ENCODE measurements at regions not wholly inside any gene's neighbourhood (a gene's known extent, or its start where the extent isn't known, plus 50 kb on each side); places are given as distances from the start of the nearest gene placed in this dataset.

DNA sequence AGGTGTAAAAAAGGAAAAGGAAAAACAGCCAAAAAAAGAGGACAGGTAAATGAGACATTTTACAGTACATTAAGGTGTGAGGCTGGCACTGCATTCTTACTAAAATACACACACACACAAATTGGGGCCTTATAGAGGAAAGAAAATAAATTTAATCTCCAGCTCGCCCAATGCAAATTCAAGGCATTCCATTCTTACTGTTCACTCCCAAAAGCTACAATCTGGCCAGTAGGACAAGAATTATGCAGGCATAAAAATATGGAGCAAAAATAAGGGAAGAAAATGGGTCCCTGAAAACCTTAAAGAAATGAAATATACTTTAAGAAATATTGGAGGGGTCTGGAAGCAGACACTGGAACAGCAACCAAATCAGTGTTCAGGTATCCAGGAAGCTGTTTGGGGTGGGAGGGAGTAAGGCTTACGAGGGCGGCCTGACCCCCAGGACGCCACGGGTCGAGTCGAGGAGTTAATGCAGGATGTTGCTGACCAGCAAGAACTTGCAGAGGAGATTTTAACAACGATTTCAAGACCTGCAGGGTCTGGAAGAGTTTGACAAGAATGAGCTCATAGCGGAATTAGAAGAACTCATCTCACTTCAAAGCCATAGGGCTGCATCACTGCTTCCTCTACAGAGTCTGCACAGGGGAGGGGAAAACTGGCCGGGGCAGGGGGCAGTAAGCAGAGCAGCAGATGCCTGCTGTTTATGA, 245.5 kb downstream of the TBL1XR1 start:
- Histone ChIP-seq H3K4me2 (no peak overlapping the region), H3K27me3 (no peaks in the 10 kb centered on the region), H4K20me1 (no peaks in the 10 kb centered on the region), H3K27ac (no peak overlapping the region), H3K9ac (no peak overlapping the region), H3K4me1 (peaks cover 14% of the 10 kb centered on the region), H3K4me3 (no peak overlapping the region), H3K9me3 (no peaks in the 10 kb centered on the region; the same call in 1 of the 2 replicates), H3K36me3 (no peaks in the 10 kb centered on the region)
- TF ChIP-seq Cebpa-rat (IDR thresholded peaks at IDR 0.05), result no peak

- Histone ChIP-seq H3K4me3 (no peak overlapping the region), H3K36me3 (no peaks in the 10 kb centered on the region), H3K27me3 (no peaks in the 10 kb centered on the region), H3K4me2 (no peak overlapping the region), H3K27ac (no peak overlapping the region), H4K20me1 (no peaks in the 10 kb centered on the region), H3K9ac (no peak overlapping the region), H3K9me3 (no peaks in the 10 kb centered on the region; the same call in 1 of the 2 replicates), H3K4me1 (peaks cover 14% of the 10 kb centered on the region)
- TF ChIP-seq Cebpa-rat (IDR thresholded peaks at IDR 0.05), result no peak
Measured at GRCh38 chr3:176951144-176951543, 246.1 kb downstream of the TBL1XR1 start.

- H4K20me1 ChIP-seq, result no peaks in the 10 kb centered on the region
- H3K4me1 ChIP-seq, result peaks cover 14% of the 10 kb centered on the region
- no peak overlapping the region for H3K4me2 ChIP-seq
- H3K9ac ChIP-seq, result no peak overlapping the region
- no peaks in the 10 kb centered on the region for H3K36me3 ChIP-seq
- H3K4me3 ChIP-seq, result no peak overlapping the region
- no peak for TF ChIP-seq Cebpa-rat (IDR thresholded peaks at IDR 0.05)
- no peaks in the 10 kb centered on the region; the same call in 1 of the 2 replicates for H3K9me3 ChIP-seq
- no peak overlapping the region for H3K27ac ChIP-seq
- H3K27me3 ChIP-seq, result no peaks in the 10 kb centered on the region
Measured at GRCh38 chr3:176950743-176951142, 246.5 kb downstream of the TBL1XR1 start.

- H3K4me1 ChIP-seq, result peaks cover 14% of the 10 kb centered on the region
- no peak overlapping the region for H3K27ac ChIP-seq
- H3K4me2 ChIP-seq, result peak overlapping the region; percentile 22; the same call in 1 of the 2 replicates
- no peak overlapping the region for H3K4me3 ChIP-seq
- H3K9ac ChIP-seq, result no peak overlapping the region
- H3K36me3 ChIP-seq, result no peaks in the 10 kb centered on the region
- H4K20me1 ChIP-seq, result no peaks in the 10 kb centered on the region
- no peaks in the 10 kb centered on the region; the same call in 1 of the 2 replicates for H3K9me3 ChIP-seq
- no peaks in the 10 kb centered on the region for H3K27me3 ChIP-seq
- TF ChIP-seq Cebpa-rat (IDR thresholded peaks at IDR 0.05), result no peak
Measured at GRCh38 chr3:176948151-176948550, 249.1 kb downstream of the TBL1XR1 start.

- Histone ChIP-seq H3K27ac (no peak overlapping the region), H3K4me2 (no peak overlapping the region), H3K36me3 (no peaks in the 10 kb centered on the region), H4K20me1 (no peaks in the 10 kb centered on the region), H3K4me1 (peaks cover 30% of the 10 kb centered on the region), H3K27me3 (no peaks in the 10 kb centered on the region), H3K9ac (no peak overlapping the region), H3K9me3 (no peaks in the 10 kb centered on the region; the same call in 1 of the 2 replicates), H3K4me3 (no peak overlapping the region)
- TF ChIP-seq Cebpa-rat (IDR thresholded peaks at IDR 0.05), result no peak
Measured at GRCh38 chr3:176946202-176946601, 251.1 kb downstream of the TBL1XR1 start.

GRCh38 chr3:176942305-176942704, 255.0 kb downstream of the TBL1XR1 start:
- no peak overlapping the region for H3K4me3 ChIP-seq

DNA sequence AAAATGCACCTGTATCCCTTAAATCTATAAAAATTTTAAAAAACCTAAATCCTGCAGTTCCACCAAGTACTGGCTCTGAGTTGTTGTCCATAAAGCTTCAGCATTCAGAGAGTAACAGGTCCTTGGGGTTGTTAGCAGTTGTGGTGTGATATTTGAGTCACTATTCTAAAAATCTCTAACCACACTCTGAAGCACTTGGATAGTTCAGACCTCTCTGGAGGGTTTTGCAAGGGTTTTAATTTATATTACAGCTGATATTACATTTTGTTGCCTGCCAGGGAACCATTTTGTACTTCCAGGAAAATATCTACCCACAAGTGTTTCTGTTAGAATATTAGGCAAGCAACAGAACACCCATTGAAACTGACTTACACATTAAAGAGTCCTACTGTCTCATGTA, 255.6 kb downstream of the TBL1XR1 start:
- Histone ChIP-seq H3K4me1 (peaks cover 19% of the 10 kb centered on the region), H3K36me3 (no peaks in the 10 kb centered on the region), H3K9ac (no peak overlapping the region), H3K27ac (no peak overlapping the region; the same call in 1 of the 2 replicates), H3K4me3 (no peak overlapping the region), H3K9me3 (no peaks in the 10 kb centered on the region), H4K20me1 (no peaks in the 10 kb centered on the region), H3K27me3 (no peaks in the 10 kb centered on the region), H3K4me2 (peak overlapping the region; percentile 40)
- no peak for TF ChIP-seq Cebpa-rat (IDR thresholded peaks at IDR 0.05)

More at GRCh38 chr3:176942305-176942704, 255.0 kb downstream of the TBL1XR1 start:
- H3K36me3 ChIP-seq, result no peaks in the 10 kb centered on the region
- no peak overlapping the region for H3K9ac ChIP-seq
- TF ChIP-seq Cebpa-rat (IDR thresholded peaks at IDR 0.05), result no peak
- H3K4me1 ChIP-seq, result peaks cover 23% of the 10 kb centered on the region
- no peaks in the 10 kb centered on the region for H4K20me1 ChIP-seq
- H3K4me2 ChIP-seq, result peak overlapping the region; percentile 40
- no peaks in the 10 kb centered on the region for H3K27me3 ChIP-seq
- H3K27ac ChIP-seq, result no peak overlapping the region
- H3K9me3 ChIP-seq, result no peaks in the 10 kb centered on the region

DNA sequence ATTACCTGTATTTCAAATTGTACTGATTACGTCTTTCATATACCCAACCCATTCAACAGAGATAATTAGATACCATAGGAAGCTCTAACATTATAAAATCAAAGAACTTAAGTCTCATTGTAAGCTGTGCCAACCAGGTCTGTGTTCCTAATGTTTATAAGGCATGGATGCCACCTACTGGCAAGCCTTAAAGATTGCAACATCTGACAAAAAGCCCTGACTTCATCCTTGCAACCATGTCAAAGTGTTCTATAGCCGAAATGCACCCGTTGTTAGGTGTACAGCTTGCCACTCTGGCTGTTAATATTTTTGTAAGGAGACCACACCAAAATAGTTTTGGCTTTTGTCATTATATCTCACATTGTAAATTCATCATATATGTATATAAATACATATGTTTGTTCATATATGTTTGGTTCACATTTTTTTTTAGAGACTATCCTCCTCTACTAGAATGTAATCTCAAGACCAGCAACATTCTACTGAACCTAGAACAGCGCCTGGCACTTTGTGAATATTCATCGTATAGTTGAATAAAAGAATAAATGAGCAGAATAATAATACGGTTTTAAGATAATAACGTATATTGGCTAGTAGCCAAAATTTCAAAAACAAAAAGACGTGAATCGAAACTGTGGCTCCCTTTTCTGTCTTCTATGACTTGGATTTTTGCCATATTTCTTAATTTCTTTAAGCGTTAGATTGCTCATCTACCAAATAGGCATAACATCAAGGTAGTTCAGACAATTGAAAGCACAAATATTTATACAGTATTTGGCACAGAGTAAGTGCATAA, 258.1 kb downstream of the TBL1XR1 start:
- Histone ChIP-seq H3K4me2 (no peak overlapping the region), H3K9me3 (no peaks in the 10 kb centered on the region), H4K20me1 (no peaks in the 10 kb centered on the region), H3K4me3 (no peak overlapping the region), H3K36me3 (no peaks in the 10 kb centered on the region), H3K27me3 (no peaks in the 10 kb centered on the region), H3K4me1 (peaks cover 19% of the 10 kb centered on the region), H3K9ac (no peak overlapping the region), H3K27ac (no peak overlapping the region)
- TF ChIP-seq Cebpa-rat (IDR thresholded peaks at IDR 0.05), result no peak

DNA sequence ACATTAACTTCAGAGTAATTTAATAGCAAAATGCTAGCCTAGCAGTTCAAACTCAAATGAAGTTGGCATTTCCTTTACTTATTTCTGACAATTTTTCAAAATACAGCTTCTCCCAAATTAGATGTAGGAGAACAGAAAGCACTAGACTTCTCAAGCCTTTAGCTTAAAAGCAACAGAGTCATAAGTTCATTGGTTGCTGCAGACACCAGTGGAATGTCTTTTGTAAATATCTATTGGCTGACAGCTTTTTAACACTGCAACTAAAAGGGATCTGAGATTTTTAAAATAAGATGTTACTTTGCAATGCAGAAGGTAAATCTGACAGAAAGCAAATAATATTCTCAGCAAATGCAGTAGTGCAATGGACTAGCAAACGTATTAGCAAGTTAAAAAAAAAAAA, 259.3 kb downstream of the TBL1XR1 start:
- no peaks in the 10 kb centered on the region for H3K9me3 ChIP-seq
- H3K4me2 ChIP-seq, result no peak overlapping the region
- no peaks in the 10 kb centered on the region for H4K20me1 ChIP-seq
- no peaks in the 10 kb centered on the region for H3K36me3 ChIP-seq
- no peak for TF ChIP-seq Cebpa-rat (IDR thresholded peaks at IDR 0.05)
- no peak overlapping the region for H3K27ac ChIP-seq
- peaks cover 19% of the 10 kb centered on the region for H3K4me1 ChIP-seq
- no peak overlapping the region for H3K9ac ChIP-seq
- no peaks in the 10 kb centered on the region for H3K27me3 ChIP-seq
- H3K4me3 ChIP-seq, result no peak overlapping the region

DNA sequence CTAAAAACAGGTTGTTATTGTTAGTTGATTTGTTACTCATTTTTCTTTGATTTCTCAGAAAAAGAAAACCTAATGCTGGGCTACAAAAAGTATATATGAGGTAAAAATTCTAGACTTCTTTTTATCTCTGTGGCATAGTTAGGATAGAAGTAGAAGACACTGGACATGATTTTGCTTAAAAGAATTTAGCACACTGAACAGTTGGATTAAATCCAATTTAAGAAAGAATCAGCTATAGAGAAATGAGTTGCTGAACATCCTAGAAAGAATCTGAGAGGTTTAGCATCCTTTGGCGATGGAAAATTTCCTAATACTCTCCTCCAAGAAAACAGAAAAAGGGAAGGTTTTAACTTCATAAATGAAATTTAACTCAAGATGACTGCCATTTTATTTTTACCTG, 259.7 kb downstream of the TBL1XR1 start:
- Histone ChIP-seq H3K36me3 (no peaks in the 10 kb centered on the region), H3K4me2 (no peak overlapping the region), H4K20me1 (no peaks in the 10 kb centered on the region), H3K27me3 (no peaks in the 10 kb centered on the region), H3K4me3 (no peak overlapping the region), H3K27ac (no peak overlapping the region), H3K9ac (no peak overlapping the region), H3K9me3 (no peaks in the 10 kb centered on the region), H3K4me1 (peaks cover 17% of the 10 kb centered on the region)
- no peak for TF ChIP-seq Cebpa-rat (IDR thresholded peaks at IDR 0.05)
